Esophagus muscularis mucosa (tissue), 4 donors: ENCODE measurements at regions not wholly inside any gene's neighbourhood (a gene's known extent, or its start where the extent isn't known, plus 50 kb on each side); places are given as distances from the start of the nearest gene placed in this dataset.

ENCODE experiments used
- CTCF ChIP-seq, 3 experiments: fragments of 200-600 bp in 2 of 3; fragments of 450-650 bp in 1 of 3; sonication (generic) in 2 of 3; IDR thresholded peaks; one replicate each; pipeline ENCODE4 v1.5.1; 2017 to 2019; ENCODE audit warnings: antibody characterized with exemption in 3 of 3, mild to moderate bottlenecking in 2 of 3, moderate library complexity in 1 of 3
- EP300 ChIP-seq: sonication (generic); formaldehyde crosslinking; IDR thresholded peaks from one replicate; pipeline ENCODE4 v1.6.1; 2017; ENCODE audit warnings: antibody characterized with exemption
- POLR2A ChIP-seq: fragments of 450-650 bp; IDR thresholded peaks from one replicate; pipeline ENCODE4 v1.6.1; 2017; ENCODE audit warnings: antibody characterized with exemption, moderate library complexity, mild to moderate bottlenecking, low read depth

- TF ChIP-seq CTCF (IDR thresholded peaks at IDR 0.05), result no peak
- TF ChIP-seq POLR2A, result no peak
- TF ChIP-seq EP300, result no peak
These were observed 96.6 kb downstream of the GATA3 start for GRCh38 chr10:8151086-8151485.
